GM12891 (cell line): ENCODE measurements at regions not wholly inside any gene's neighbourhood (a gene's known extent, or its start where the extent isn't known, plus 50 kb on each side); places are given as distances from the start of the nearest gene placed in this dataset.

Experiments
- DNase-seq: peaks from one replicate; pipeline ENCODE4 v3.0.0; 2011; ENCODE audit warnings: low spot score; ENCODE audit not compliant: insufficient read length
- FAIRE-seq: peaks from 2 replicates; lab custom pipeline; 2011; peaks lifted over from hg19 to GRCh38; lab: Jason Lieb, UNC
- PAX5 ChIP-seq: IDR thresholded peaks from 2 replicates; pipeline ENCODE4 v1.6.1; 2011; ENCODE audit warnings: low read length, moderate library complexity, mild to moderate bottlenecking; ENCODE audit not compliant: insufficient read depth, severe bottlenecking
- POLR2A ChIP-seq: IDR thresholded peaks from 2 replicates; pipeline ENCODE4 v1.6.1; 2011; ENCODE audit warnings: low read depth, low read length, control low read depth
- POLR2AphosphoS5 ChIP-seq: IDR thresholded peaks from 2 replicates; pipeline ENCODE4 v1.6.1; 2011; ENCODE audit warnings: low read depth, low read length, control low read depth
- POU2F2 ChIP-seq: IDR thresholded peaks from 2 replicates; pipeline ENCODE4 v1.6.1; 2011; ENCODE audit warnings: low read depth, mild to moderate bottlenecking, control low read depth, low read length, moderate library complexity
- SPI1 ChIP-seq: IDR thresholded peaks from 2 replicates; pipeline ENCODE4 v1.6.1; 2011; ENCODE audit warnings: low read depth, low read length, control low read depth
- TAF1 ChIP-seq: IDR thresholded peaks from 2 replicates; pipeline ENCODE4 v1.6.1; 2011; ENCODE audit warnings: low read depth, low read length, control low read depth

DNA sequence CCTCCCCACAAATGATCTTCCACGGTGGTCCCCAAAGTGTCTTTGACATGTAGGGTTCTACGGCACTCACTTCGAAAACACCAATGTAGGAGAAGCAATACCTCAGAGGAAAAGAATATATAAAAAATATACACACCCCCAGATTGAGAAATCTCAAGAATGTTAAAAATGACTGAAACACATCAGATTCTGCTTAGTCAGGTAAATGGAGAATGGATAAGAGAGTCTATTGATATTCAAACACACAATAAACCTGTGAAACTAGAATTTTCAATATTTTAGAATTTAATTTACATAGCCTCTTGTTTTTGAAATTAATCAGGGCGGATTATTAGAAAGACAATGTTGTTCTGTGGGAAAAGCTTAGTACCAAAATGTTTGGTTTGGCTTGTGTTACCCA, 712.4 kb downstream of the GATA3 start:
- TF ChIP-seq POU2F2: no peak
- no peak for TF ChIP-seq POLR2A
- TF ChIP-seq POLR2AphosphoS5: no peak
- TF ChIP-seq TAF1: no peak
- no peak for TF ChIP-seq SPI1
- no peak for TF ChIP-seq PAX5
- FAIRE-seq: no peak
- no peak for DNase-seq

DNA sequence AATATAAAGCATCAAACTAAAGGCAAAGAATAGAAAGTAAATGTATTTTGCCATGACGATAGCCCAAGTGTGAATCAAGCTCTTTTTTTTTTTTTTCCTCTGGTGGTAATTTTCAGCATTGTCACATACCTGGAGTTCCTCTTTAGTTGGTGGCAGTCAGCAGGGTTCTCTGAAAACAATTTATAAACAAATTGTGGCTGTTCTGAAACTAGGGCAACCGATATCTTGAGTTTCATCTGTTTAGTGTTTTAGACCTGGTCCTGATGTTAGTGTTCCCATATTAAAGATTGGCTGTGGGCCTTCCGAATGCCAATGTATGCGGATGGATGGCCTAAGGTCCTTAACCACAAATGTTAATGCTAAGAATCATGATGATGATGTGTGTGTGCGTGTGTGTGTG, 713.1 kb downstream of the GATA3 start:
- FAIRE-seq (no peak), DNase-seq (no peak)
- TF ChIP-seq PAX5: no peak
- TF ChIP-seq POLR2AphosphoS5: no peak
- TF ChIP-seq TAF1: no peak
- no peak for TF ChIP-seq POU2F2
- no peak for TF ChIP-seq SPI1
- no peak for TF ChIP-seq POLR2A

DNA sequence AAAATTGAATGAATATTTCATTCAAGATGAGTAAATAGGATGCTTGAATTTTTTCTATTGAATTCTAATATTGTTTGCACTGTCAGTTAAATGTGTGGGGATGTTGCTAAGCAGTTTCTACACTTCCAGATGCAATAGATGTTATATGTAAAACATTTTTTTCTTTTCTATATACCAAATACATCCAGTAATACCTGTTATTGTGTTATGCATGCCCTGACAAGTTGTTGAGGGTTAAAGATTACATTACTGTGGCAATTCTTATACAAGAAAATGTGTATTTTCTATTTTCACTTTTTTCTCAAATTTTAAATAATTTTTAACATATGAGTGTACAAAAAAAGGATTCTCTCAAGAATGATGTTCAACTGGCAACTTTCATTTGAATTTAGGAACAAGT, 713.9 kb downstream of the GATA3 start:
- no peak for TF ChIP-seq PAX5
- TF ChIP-seq SPI1: no peak
- no peak for TF ChIP-seq POU2F2
- no peak for TF ChIP-seq POLR2A
- TF ChIP-seq POLR2AphosphoS5: no peak
- TF ChIP-seq TAF1: no peak
- FAIRE-seq: no peak
- DNase-seq: no peak

DNA sequence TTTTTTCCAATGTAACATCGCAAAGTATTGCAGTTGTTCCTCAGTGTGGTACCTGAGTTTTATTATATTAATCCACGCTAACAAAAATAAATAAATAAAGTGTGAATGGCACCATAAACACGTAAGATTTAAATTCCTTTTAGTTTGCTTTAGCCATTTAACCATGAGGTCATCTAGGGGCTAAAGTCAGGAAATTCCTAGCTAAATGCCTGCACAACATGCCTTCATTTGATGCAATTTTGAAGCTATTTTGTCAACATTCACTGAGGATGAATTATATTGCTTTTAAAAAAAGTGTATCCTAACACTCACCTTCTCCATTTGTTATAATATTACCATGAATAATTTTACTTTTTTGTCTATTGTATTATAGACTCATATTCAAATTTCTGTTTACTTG, 714.4 kb downstream of the GATA3 start:
- TF ChIP-seq POLR2AphosphoS5 (no peak), POLR2A (no peak), SPI1 (no peak), TAF1 (no peak), POU2F2 (no peak), PAX5 (no peak)

DNA sequence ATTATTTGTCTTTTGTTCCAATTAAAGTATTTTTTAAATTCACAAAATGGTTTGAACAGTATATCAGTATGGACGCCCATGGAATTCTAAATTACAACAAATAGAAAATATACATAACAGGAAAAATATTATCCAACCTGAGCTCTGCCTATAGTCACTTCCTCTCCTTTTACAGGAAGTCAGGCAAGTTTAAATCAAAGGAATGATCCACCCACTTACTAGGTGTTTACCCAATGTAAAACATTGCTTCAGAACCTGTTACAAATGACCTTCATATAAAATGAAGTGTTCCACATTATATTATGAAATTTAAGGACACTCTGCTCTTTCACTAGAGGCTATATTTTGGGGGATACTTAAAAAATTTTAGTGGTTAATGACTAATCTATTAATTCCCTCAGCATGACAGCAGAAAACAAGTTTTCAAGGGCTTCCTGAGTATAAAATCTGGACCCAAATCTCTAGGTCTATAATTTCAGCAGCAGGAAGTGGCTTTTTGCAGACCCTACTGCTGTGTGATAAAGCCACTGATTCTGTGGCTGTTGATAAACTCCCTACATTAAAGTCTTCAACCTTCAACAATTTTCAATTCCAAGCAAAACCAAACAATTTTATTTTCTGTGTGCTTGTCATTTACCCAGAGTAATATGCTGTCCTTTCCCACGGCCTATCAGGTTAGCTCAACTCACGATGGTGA, 722.6 kb downstream of the GATA3 start:
- TF ChIP-seq POLR2A (no peak), TAF1 (no peak), SPI1 (no peak), POU2F2 (no peak), PAX5 (no peak), POLR2AphosphoS5 (no peak)
- FAIRE-seq: no peak
- DNase-seq: no peak

More for the DNA sequence above, 714.4 kb downstream of the GATA3 start:
- no peak for FAIRE-seq
- DNase-seq: no peak

DNA sequence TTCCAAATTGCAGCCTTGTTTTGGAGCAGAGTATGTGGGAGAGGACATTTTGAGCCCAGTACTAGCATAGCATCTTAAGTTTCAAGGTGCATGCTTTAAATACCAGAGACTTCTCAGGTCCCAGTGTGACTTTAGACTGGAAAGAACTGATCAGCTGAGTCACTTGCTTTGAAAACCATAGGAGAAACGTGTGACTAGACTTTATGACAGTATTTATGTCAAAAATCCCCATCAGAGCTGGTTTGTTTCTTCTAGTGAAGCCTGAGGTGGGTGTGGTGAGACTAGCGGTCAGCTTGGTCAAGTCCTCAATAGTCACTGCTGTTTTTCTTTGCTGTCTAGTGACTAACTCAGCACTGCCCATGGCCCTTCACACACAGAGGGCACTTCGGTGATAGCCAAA, 724.2 kb downstream of the GATA3 start:
- DNase-seq: no peak
- FAIRE-seq: no peak
- TF ChIP-seq TAF1: no peak
- TF ChIP-seq POU2F2: no peak
- TF ChIP-seq POLR2A: no peak
- no peak for TF ChIP-seq POLR2AphosphoS5
- no peak for TF ChIP-seq SPI1
- no peak for TF ChIP-seq PAX5

DNA sequence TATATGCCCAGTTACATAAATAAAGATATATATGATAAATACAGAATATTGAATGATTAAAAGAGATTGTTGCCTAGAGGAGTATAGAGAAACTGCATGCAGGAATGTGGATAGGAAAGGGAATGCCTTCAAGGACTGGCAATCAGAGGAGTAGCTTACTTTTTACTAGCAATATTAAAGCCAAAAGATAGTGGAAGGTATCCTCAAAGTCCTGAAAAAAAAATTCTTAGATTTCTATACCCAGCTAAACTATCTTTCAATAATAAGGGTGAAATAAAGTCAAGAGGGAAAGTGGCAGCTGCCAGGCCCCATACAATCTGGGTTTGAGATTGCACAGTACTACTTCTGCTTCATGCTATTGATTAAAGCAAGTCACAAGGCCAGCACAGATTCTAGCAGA, 733.2 kb downstream of the GATA3 start:
- DNase-seq (no peak), FAIRE-seq (no peak)
- TF ChIP-seq POLR2A (no peak), SPI1 (no peak), POLR2AphosphoS5 (no peak), PAX5 (no peak), POU2F2 (no peak), TAF1 (no peak)

DNA sequence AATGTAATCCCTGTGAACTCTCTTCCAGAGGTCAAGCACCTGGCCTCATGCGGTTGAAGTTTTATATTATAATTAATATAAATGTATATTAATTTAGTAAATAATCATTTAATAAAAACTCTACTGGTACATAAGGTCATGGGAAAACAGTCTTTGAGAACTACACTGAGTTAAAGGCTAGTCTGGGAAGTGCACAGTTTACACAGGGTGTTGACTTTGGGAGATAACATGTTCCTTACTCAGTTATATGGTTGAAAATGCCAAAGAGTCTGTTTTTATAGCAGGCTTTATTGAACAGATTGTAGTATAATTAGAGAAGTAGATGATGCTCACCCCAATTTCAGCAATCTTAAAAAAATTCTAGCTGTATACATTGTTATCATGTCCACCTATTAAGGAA, 735.9 kb downstream of the GATA3 start:
- DNase-seq (no peak), FAIRE-seq (no peak)
- TF ChIP-seq PAX5: no peak
- no peak for TF ChIP-seq SPI1
- no peak for TF ChIP-seq POU2F2
- no peak for TF ChIP-seq TAF1
- no peak for TF ChIP-seq POLR2A
- no peak for TF ChIP-seq POLR2AphosphoS5

DNA sequence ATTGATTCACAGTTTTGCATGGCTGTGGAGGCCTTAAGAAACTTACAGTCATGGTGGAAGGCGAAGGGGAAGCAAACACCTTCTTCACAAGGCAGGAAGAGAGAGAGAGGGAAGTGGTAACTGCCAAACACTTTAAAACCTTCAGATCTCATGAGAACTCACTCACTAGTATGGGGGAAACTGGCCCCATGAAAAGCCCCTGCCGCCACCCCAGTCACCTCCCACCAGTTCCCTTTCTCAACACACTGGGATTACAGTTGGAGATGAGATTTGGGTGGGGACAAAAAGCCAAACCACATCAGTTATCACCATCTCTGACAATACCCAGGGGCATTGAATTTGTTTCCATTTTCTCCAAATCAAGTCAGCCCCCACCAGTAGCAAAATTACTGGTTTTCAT, 740.4 kb downstream of the GATA3 start:
- FAIRE-seq (no peak), DNase-seq (no peak)
- TF ChIP-seq TAF1 (no peak), POU2F2 (no peak), PAX5 (no peak), POLR2AphosphoS5 (no peak), POLR2A (no peak), SPI1 (no peak)

DNA sequence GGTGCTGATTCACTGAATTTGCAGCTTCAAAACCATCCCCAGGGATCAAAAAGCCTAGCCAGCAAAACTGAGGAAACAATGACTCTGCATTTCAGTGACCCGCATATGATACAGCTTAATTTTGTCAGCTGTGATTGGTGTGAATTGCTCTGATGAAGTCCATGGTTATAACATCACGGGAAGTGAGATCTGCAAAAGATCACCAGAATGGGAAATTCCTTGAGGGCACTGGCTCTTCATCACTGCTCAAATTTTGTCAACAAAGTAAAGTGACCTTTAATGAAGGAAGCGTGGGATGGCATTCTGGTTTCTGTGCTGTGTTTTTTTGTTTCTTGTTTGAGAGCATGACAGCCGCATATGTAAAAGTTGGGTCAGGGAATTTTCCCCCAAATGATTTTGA, 745.9 kb downstream of the GATA3 start:
- DNase-seq (no peak), FAIRE-seq (no peak)
- TF ChIP-seq POU2F2 (no peak), POLR2A (no peak), PAX5 (no peak), TAF1 (no peak), SPI1 (no peak), POLR2AphosphoS5 (no peak)
